K562 (cell line): ENCODE measurements at regions not wholly inside any gene's neighbourhood (a gene's known extent, or its start where the extent isn't known, plus 50 kb on each side); places are given as distances from the start of the nearest gene placed in this dataset.

Experiments used
- ATAC-seq: fragments of 200-7000 bp; cut with Tn5 transposase; 3 replicates; pipeline ENCODE4 v1.9.1; 2020; ENCODE audit warnings: moderate library complexity
- BruUV-seq: library from RNA; stranded (reverse); fragments of 400-500 nt; replicated peaks from 2 replicates; lab custom pipeline; 2021; lab: Mats Ljungman, UMichigan
- CTCF ChIA-PET: fragments of 300-600 bp; formaldehyde crosslinking; extraction: SDS; loops from one replicate; lab custom pipeline; 2021; ENCODE audit warnings: low intra/inter-chr PET ratio; lab: Yijun Ruan, JAX
- POLR2A ChIA-PET: fragments of 300-600, 350-650 bp; sonication (Branson Sonifier 250); formaldehyde crosslinking; extraction: SDS; loops from one replicate; lab custom pipeline; 2021; ENCODE audit warnings: antibody characterized with exemption, inconsistent platforms; lab: Yijun Ruan, JAX
- DNase-seq, 4 experiments: peaks; one replicate each; pipeline versions ENCODE4 v3.0.0 to v3.0.0-alpha.2; 2011 to 2018; ENCODE audit warnings: low spot score in 3 of 4, mixed read lengths in 3 of 4; ENCODE audit errors: extremely low read depth in 1 of 4
- FAIRE-seq: peaks from 2 replicates; lab custom pipeline; 2011; peaks lifted over from hg19 to GRCh38; lab: Jason Lieb, UNC
- H2AFZ ChIP-seq: 2 replicates; pipeline ENCODE4 v1.6.0; 2011; ENCODE audit warnings: low read depth, low read length, control low read depth, inconsistent platforms
- H3K27ac ChIP-seq: fragments of 200-600 bp; 3 replicates; pipeline ENCODE4 v1.8.0; 2011; ENCODE audit warnings: low read depth, mild to moderate bottlenecking, control low read depth, inconsistent platforms, low read length, moderate library complexity, mixed read lengths; ENCODE audit errors: extremely low read depth
- H3K27me3 ChIP-seq, 2 experiments: fragments of 300-600 bp in 1 of 2; 2 replicates in 1 of 2; 3 replicates in 1 of 2; pipeline versions ENCODE4 v1.6.0 to v1.8.0; 2011; ENCODE audit warnings: inconsistent platforms in 2 of 2, low read length in 2 of 2, mild to moderate bottlenecking in 1 of 2, mixed read lengths in 1 of 2, moderate library complexity in 1 of 2; ENCODE audit not compliant: control insufficient read depth in 2 of 2, insufficient read depth in 2 of 2
- H3K36me3 ChIP-seq: fragments of 300-600 bp; 3 replicates; pipeline ENCODE4 v1.8.0; 2011; ENCODE audit warnings: mild to moderate bottlenecking, low read length, inconsistent platforms; ENCODE audit not compliant: control insufficient read depth, insufficient read depth
- H3K4me1 ChIP-seq, 2 experiments: fragments of 200-600 bp in 1 of 2; replicated peaks in 1 of 2; 2 replicates in 1 of 2; 3 replicates in 1 of 2; pipeline versions ENCODE4 v1.5.1 to v1.8.0; 2011; ENCODE audit warnings: inconsistent platforms in 2 of 2, low read length in 2 of 2, mild to moderate bottlenecking in 1 of 2, mixed read lengths in 1 of 2, moderate library complexity in 1 of 2; ENCODE audit not compliant: control insufficient read depth in 2 of 2, insufficient read depth in 2 of 2
- H3K4me2 ChIP-seq: 2 replicates; pipeline ENCODE4 v1.6.1; 2011; ENCODE audit warnings: low read length, control low read depth, inconsistent platforms, mixed read lengths; ENCODE audit not compliant: insufficient read depth
- H3K4me3 ChIP-seq: fragments of 200-600 bp; sonication (generic), shearing (Covaris generic); 2 replicates; pipeline ENCODE4 v1.5.1; 2016; ENCODE audit warnings: control low read depth, inconsistent platforms
- H3K79me2 ChIP-seq: fragments of 200-600 bp; 3 replicates; pipeline ENCODE4 v1.8.0; 2011; ENCODE audit warnings: low read length, inconsistent platforms; ENCODE audit not compliant: control insufficient read depth, insufficient read depth
- H3K9ac ChIP-seq, 2 experiments: 2 replicates each; pipeline versions ENCODE4 v1.6.0 to v1.6.1; 2011; ENCODE audit warnings: low read depth in 2 of 2, low read length in 2 of 2, control low read depth in 1 of 2, inconsistent platforms in 1 of 2, mild to moderate bottlenecking in 1 of 2, mixed read lengths in 1 of 2; ENCODE audit not compliant: insufficient read depth in 1 of 2
- H3K9me1 ChIP-seq: one replicate; pipeline ENCODE4 v1.6.0; 2011; ENCODE audit warnings: inconsistent platforms, mild to moderate bottlenecking, low read length, moderate library complexity; ENCODE audit not compliant: control insufficient read depth, insufficient read depth
- H3K9me3 ChIP-seq: replicated peaks from 2 replicates; pipeline ENCODE4 v1.5.1; 2011; ENCODE audit warnings: low read depth, low read length, inconsistent platforms; ENCODE audit not compliant: control insufficient read depth, insufficient read depth
- H4K20me1 ChIP-seq: replicated peaks from 2 replicates; pipeline ENCODE4 v1.6.1; 2011; ENCODE audit warnings: low read length, inconsistent platforms, mixed read lengths; ENCODE audit not compliant: control insufficient read depth, insufficient read depth
- RUNX1 ChIP-seq: sonication (generic); IDR thresholded peaks from 2 replicates; pipeline ENCODE4 v1.6.1; 2016; ENCODE audit warnings: antibody characterized with exemption, low read depth
- SAP30 ChIP-seq: fragments of 200-600 bp; sonication (generic); IDR thresholded peaks from 2 replicates; pipeline ENCODE4 v1.6.1; 2012; ENCODE audit warnings: borderline replicate concordance, low read depth, mild to moderate bottlenecking, moderate library complexity, low read length, control low read depth, inconsistent platforms; ENCODE audit not compliant: insufficient read depth, poor library complexity, severe bottlenecking
- XRCC4 ChIP-seq: IDR thresholded peaks from one replicate; pipeline ENCODE4 v1.6.1; 2011; ENCODE audit not compliant: insufficient read depth, insufficient read length; ENCODE audit errors: extremely low read depth
- ZEB2 ChIP-seq: fragments of 450-650 bp; IDR thresholded peaks from 2 replicates; pipeline ENCODE4 v1.6.1; 2016
- ZNF121 ChIP-seq: sonication (generic); formaldehyde crosslinking; conservative IDR thresholded peaks from 2 replicates; pipeline ENCODE4 v1.8.0; 2022; ENCODE audit warnings: missing genetic modification reagents
- ZNF668 ChIP-seq: fragments of 250-450 bp; sonication (Bioruptor Pico); IDR thresholded peaks from 2 replicates; pipeline ENCODE4 v1.8.0; 2022; ENCODE audit warnings: mild to moderate bottlenecking, inconsistent platforms
- WGBS: fragments of 100-300 bp; shearing (Covaris generic); methylation state at CpG from one replicate; pipeline ENCODE4 v1.1.6; 2016; ENCODE audit warnings: low coverage, mixed read lengths; ENCODE audit not compliant: insufficient coverage; ENCODE audit errors: missing lambda C conversion rate; 5-methylcytosine and 5-hydroxymethylcytosine counted together
- in situ Hi-C: fragments of 300-500 bp; cut with MboI; formaldehyde crosslinking; loops from 4 replicates; pipeline ENCODE4 v1.15.0; 2018; ENCODE audit warnings: inconsistent platforms, mixed read lengths
- intact Hi-C: fragments of 100-400 bp; cut with micrococcal nuclease; formaldehyde crosslinking; loops from 2 replicates; pipeline ENCODE4 v1.14.2; 2022
- TF ChIP-seq, protein P1 (sequence below): fragments of 450-650 bp; formaldehyde crosslinking; IDR thresholded peaks from 2 replicates; pipeline ENCODE4 v1.4.0; 2022; ENCODE audit warnings: missing genetic modification characterization

DNA sequence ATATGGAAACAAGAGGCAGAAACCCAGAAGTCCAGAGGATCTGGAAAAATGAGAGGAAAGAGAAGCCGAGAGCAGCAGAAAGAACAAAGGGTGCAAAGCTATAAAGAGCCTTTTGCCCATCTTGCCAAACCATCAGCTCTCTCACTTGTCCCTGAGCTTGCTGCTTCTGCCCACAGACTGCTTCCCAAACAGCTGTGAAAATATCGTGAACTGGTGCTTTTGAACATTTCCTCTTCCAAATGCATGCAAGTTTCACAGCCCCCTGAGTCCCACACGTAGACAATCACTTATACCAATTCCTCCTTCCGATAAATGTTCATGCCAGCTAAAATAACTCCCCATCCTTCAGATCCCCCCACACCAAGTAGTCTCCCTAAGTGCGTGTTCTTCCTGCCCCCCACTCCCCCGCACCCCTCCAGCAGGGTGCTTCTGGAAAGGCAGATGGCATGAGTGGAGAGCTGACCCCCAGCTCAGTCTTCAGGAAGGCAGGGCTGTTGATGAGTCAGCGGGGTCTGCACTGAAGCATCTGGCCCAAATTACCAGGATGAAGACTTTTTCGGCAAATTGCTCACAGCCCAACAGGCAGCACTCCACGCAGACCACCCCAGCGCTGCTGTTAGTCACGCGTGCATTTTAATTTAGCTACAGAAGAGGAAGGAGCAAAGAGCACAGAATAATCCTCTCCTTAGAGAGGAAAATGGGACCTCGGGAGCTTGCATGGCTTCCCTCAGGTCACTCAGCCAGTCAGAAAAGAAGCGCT is 76.1 kb upstream of the KCNMA1 start:
- POLR2A ChIA-PET = interaction anchor here (0.6 to 1.0 kb wide), 5 partner anchors 11 to 49 kb away, joined by 3 to 5 read pairs (median 3); no protein-coding TSS in a partner anchor
- no peak for DNase-seq
- Histone ChIP-seq H3K36me3 (no peaks in the 10 kb centered on the region), H3K4me2 (peak overlapping the region; percentile 46; the same call in 1 of the 2 replicates), H2AFZ (peak overlapping the region; percentile 83), H3K9ac (no peak overlapping the region; a peak in 1 of 4 replicates)
- FAIRE-seq = no peak
- no peak for TF ChIP-seq SAP30
- TF ChIP-seq XRCC4 = no peak
- TF ChIP-seq ZNF668 (CRISPR knock-in tag) = no peak
- TF ChIP-seq ZEB2 = no peak
- TF ChIP-seq, protein P1, sequence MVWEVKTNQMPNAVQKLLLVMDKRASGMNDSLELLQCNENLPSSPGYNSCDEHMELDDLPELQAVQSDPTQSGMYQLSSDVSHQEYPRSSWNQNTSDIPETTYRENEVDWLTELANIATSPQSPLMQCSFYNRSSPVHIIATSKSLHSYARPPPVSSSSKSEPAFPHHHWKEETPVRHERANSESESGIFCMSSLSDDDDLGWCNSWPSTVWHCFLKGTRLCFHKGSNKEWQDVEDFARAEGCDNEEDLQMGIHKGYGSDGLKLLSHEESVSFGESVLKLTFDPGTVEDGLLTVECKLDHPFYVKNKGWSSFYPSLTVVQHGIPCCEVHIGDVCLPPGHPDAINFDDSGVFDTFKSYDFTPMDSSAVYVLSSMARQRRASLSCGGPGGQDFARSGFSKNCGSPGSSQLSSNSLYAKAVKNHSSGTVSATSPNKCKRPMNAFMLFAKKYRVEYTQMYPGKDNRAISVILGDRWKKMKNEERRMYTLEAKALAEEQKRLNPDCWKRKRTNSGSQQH (CRISPR knock-in tag) = no peak
- TF ChIP-seq ZNF121 = no peak
- no peak for TF ChIP-seq RUNX1
- TF ChIP-seq, all 486 proteins: peak for 0
- in situ Hi-C loops = no loop called here
- no peaks in the 10 kb centered on the region for H4K20me1 ChIP-seq
- peaks cover 0 to 44% of the 10 kb centered on the region in 2 experiments; a peak in 3 of 5 replicates for H3K27me3 ChIP-seq
- ATAC-seq = no peak
- no peak overlapping the region for H3K27ac ChIP-seq
- H3K9me1 ChIP-seq = no peaks in the 10 kb centered on the region
- 9% methylated on average over 14 of the region's 14 CpGs for WGBS
- CTCF ChIA-PET = no interaction called here
- no TSS peak for BruUV-seq
- H3K79me2 ChIP-seq = no peaks in the 10 kb centered on the region
- intact Hi-C loops = loop anchor here (5.0 kb wide), 1 partner anchor 51 kb away; no protein-coding TSS in a partner anchor
- H3K9me3 ChIP-seq = no peaks in the 10 kb centered on the region
- peaks cover 3 to 8% of the 10 kb centered on the region in 2 experiments; a peak in 3 of 5 replicates for H3K4me1 ChIP-seq
- no peak overlapping the region for H3K4me3 ChIP-seq
